ENCODE measurements at regions not wholly inside any gene's neighbourhood (a gene's known extent, or its start where the extent isn't known, plus 50 kb on each side); places are given as distances from the start of the nearest gene placed in this dataset.

DNA sequence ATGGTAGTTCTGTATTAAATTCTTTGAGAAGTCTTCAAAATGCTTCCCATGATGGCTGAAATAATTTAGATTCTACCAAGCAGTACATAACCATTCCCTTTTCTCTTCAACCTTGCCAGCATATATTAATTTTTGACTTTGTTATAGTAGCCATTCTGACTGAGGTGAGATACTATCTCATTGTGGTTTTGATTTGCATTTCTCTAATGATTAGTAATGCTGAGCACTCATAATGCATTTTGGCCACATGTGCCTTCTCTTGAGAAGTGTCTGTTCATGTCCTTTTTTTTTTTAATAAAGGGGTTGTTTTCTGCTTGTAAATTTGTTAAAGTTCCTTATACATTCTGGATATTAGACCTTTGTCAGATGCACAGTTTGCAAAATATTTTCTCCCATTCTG lies 173.9 kb downstream of the CALCRL start:
- no peak overlapping the region for H3K4me3 ChIP-seq (ENCODE audit: low read depth, low read length)
- in situ Hi-C loops (cut with HindIII; ENCODE audit: low sequenced_read_pairs) = no loop called here
- no peak for DNase-seq (ENCODE audit: low read depth)
- TF ChIP-seq, protein P1, sequence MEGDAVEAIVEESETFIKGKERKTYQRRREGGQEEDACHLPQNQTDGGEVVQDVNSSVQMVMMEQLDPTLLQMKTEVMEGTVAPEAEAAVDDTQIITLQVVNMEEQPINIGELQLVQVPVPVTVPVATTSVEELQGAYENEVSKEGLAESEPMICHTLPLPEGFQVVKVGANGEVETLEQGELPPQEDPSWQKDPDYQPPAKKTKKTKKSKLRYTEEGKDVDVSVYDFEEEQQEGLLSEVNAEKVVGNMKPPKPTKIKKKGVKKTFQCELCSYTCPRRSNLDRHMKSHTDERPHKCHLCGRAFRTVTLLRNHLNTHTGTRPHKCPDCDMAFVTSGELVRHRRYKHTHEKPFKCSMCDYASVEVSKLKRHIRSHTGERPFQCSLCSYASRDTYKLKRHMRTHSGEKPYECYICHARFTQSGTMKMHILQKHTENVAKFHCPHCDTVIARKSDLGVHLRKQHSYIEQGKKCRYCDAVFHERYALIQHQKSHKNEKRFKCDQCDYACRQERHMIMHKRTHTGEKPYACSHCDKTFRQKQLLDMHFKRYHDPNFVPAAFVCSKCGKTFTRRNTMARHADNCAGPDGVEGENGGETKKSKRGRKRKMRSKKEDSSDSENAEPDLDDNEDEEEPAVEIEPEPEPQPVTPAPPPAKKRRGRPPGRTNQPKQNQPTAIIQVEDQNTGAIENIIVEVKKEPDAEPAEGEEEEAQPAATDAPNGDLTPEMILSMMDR (IDR thresholded peaks at IDR 0.05; ENCODE audit: low read depth, low read length, missing control alignments) = no peak

DNA sequence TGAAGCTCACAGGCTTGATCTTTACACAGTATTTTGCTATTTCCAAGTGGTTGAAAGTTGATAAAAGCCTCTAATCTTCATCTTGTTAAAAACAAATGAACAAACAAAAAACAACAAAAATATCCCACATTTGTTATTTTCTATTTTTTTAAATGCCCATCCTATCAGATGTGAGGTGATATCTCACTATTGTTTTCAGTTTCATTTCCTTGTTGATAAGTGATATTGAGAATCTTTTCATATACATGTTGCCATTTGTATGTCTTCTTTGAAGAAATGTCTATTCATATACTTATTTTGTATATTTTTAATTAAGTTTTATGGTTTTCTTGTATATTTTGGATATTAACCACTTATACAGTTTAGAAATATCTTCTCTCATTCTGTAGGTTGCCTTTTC lies 175.8 kb downstream of the CALCRL start:
- in situ Hi-C loops (cut with HindIII; ENCODE audit: low sequenced_read_pairs) = no loop called here
- no peak for DNase-seq (ENCODE audit: low read depth)
- TF ChIP-seq, protein P1 (IDR thresholded peaks at IDR 0.05; ENCODE audit: low read depth, low read length, missing control alignments) = no peak
- no peak overlapping the region for H3K4me3 ChIP-seq (ENCODE audit: low read depth, low read length)

DNA sequence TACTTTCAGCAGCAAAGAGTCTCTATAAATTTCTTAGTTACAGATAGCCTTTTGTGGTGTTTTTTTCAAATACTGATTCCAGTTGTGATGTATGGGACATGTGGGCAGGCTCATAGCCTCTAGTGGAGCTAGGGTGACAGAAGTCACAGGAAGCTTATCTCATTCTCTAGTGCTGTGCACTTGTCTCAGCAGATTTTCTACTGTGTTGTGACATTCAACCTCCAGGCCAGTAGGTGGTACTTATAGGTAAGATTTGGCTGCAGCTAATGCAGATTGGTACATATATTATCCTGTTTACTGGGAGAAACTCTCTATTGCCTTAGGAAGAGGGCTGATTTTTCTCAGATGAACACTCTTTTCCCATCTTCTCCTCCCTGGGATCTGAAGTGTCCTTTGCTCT lies 176.2 kb downstream of the CALCRL start:
- no peak for DNase-seq (ENCODE audit: low read depth)
- TF ChIP-seq, protein P1 (IDR thresholded peaks at IDR 0.05; ENCODE audit: low read depth, low read length, missing control alignments) = no peak
- no peak overlapping the region for H3K4me3 ChIP-seq (ENCODE audit: low read depth, low read length)
- in situ Hi-C loops (cut with HindIII; ENCODE audit: low sequenced_read_pairs) = no loop called here

DNA sequence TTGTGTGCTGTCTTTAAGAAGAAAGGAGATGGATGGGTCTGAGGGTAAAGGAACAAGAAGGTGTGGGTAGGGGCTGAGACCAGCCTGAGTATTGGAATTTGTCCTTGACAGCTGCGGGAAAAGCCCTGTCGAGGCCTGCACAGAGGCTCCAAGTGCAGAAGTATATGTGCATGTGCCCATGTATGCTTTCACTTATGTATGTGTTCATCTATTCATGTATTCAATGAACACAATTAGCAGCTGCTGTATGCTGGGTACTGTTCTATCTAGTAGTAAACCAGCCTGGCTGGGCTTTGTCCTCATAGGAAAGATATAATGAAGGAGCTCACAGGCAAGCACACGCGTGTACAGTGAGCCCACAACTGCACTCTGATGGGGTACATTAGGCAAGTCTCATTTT lies 181.4 kb downstream of the CALCRL start:
- no peak overlapping the region for H3K4me3 ChIP-seq (ENCODE audit: low read depth, low read length)
- TF ChIP-seq, protein P1 (IDR thresholded peaks at IDR 0.05; ENCODE audit: low read depth, low read length, missing control alignments) = no peak
- DNase-seq (ENCODE audit: low read depth) = no peak
- in situ Hi-C loops (cut with HindIII; ENCODE audit: low sequenced_read_pairs) = no loop called here

DNA sequence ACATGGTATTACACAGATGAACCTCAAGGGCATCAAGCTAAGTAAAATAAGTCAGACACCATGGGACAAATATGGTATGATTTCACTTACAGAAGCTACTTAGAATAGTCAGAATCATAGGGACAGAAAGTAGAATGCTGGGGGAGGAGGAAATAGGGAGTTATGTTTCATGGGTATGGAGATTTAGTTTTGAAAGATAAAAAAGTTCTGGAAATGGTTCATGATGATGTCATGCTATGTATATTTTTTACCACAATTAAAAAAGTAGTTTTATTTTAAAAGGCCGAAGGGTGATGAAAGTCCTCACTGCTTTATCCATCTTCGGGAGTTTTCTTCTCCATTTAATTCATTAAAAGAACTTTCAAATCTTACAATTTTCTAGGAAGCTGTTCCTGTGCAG lies 181.9 kb downstream of the CALCRL start:
- DNase-seq (ENCODE audit: low read depth) = no peak
- H3K4me3 ChIP-seq (ENCODE audit: low read depth, low read length) = no peak overlapping the region
- in situ Hi-C loops (cut with HindIII; ENCODE audit: low sequenced_read_pairs) = no loop called here
- TF ChIP-seq, protein P1 (IDR thresholded peaks at IDR 0.05; ENCODE audit: low read depth, low read length, missing control alignments) = no peak

DNA sequence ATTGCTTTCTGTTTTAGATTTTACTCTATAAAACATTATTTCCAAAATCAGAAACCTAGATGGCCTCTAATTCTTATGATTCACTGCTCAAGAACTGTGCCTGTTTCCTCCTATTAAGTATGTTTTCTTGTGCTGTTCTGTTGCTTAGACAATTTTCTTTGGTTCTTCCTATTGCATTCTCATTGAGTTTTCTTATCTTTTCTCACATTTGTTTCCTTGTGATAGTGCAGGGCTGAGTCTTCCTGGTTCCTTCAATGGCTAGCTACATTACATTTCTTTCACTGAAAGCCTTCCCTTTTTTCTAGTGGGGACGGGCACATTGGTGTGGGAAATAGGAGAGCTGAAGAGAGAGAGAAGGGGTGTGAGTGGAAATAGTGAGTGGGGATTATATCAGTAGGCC lies 183.4 kb downstream of the CALCRL start:
- in situ Hi-C loops (cut with HindIII; ENCODE audit: low sequenced_read_pairs) = no loop called here
- no peak for DNase-seq (ENCODE audit: low read depth)

More for the DNA sequence above, 183.4 kb downstream of the CALCRL start:
- H3K4me3 ChIP-seq (ENCODE audit: low read depth, low read length) = no peak overlapping the region
- TF ChIP-seq, protein P1 (IDR thresholded peaks at IDR 0.05; ENCODE audit: low read depth, low read length, missing control alignments) = no peak

Measured in astrocyte of the cerebellum (primary cell).